Inflammatory macrophage treated with lipopolysaccharide for 4 hours (primary cell): ENCODE measurements at regions not wholly inside any gene's neighbourhood (a gene's known extent, or its start where the extent isn't known, plus 50 kb on each side); places are given as distances from the start of the nearest gene placed in this dataset.

Experiments
- DNase-seq: peaks from one replicate; pipeline ENCODE4 v3.0.0-alpha.2; 2020

GRCh38 chr9:107650995-107651394 lies 161.4 kb upstream of the KLF4 start:
- DNase-seq = no peak

GRCh38 chr9:107650321-107650720 lies 160.8 kb upstream of the KLF4 start:
- no peak for DNase-seq

DNA sequence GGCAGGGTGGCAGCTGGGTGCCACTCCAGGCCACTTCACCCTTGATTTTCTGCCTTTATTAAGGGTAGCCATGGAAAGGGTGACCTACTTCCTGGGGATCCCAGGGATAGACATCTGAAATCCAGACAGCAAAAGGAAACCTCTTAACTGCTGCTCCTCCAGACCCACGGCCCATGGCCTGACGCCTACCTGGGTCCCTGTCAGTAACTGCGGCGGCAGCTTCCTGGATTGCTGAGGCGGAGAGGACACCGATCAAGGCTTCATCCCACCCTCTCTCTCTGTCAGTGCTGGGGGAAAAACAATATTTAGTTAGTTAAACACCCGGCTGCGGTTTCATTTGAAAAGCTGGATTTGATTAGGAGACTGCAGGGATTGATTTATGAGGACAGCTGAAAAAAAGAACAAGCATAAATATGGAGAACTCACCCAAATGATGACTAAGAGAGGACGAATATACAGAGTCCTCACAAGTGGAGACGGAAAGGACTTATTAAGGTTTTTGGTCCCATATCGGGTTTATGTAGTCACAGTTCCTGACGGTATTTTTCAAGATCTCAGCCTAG lies 158.7 kb upstream of the KLF4 start:
- no peak for DNase-seq

- DNase-seq = no peak
These were observed 158.0 kb upstream of the KLF4 start for GRCh38 chr9:107647611-107648010.

GRCh38 chr9:107647141-107647540 lies 157.6 kb upstream of the KLF4 start:
- no peak for DNase-seq

- no peak for DNase-seq
These were observed 155.9 kb upstream of the KLF4 start for GRCh38 chr9:107645464-107645833.

DNA sequence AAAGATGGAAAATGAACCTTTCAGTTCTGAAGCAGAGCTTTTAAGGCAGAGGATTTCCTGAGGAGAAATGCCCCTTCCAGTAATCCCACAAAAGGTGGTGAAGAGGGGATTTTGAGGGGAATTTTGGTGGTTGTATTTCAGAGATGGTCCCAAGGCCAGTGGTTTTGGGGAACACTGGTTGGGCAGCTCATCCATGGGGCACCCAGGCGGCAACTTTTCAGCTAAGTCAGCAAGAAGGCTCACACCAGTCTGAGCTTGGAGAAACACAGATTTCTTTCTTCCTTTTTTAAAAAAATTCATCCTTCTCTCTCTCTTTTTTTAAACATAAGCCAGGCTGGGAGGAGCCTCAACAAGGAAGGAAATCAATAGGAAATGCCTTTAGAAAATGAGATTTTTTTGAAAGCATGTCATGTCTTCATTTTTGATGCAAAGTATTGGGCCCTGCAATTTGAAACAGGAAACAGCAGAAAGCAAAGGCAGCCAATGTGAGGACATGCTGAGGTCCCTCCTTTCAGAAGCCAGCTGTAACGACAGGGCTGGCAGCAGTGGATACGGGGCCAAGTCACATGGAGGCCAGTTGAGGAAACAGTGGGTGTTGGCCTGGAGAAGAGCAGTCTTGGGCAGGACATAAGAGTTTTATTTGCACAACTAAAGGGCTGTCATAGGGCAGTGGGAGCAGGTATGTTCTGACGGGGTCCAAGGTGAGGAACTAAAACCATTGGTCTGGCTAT lies 155.3 kb upstream of the KLF4 start:
- peak; percentile 79 for DNase-seq

GRCh38 chr9:107639426-107639825 lies 149.9 kb upstream of the KLF4 start:
- DNase-seq = no peak

GRCh38 chr9:107638521-107639310 lies 149.1 kb upstream of the KLF4 start:
- peak; percentile 82 for DNase-seq

DNA sequence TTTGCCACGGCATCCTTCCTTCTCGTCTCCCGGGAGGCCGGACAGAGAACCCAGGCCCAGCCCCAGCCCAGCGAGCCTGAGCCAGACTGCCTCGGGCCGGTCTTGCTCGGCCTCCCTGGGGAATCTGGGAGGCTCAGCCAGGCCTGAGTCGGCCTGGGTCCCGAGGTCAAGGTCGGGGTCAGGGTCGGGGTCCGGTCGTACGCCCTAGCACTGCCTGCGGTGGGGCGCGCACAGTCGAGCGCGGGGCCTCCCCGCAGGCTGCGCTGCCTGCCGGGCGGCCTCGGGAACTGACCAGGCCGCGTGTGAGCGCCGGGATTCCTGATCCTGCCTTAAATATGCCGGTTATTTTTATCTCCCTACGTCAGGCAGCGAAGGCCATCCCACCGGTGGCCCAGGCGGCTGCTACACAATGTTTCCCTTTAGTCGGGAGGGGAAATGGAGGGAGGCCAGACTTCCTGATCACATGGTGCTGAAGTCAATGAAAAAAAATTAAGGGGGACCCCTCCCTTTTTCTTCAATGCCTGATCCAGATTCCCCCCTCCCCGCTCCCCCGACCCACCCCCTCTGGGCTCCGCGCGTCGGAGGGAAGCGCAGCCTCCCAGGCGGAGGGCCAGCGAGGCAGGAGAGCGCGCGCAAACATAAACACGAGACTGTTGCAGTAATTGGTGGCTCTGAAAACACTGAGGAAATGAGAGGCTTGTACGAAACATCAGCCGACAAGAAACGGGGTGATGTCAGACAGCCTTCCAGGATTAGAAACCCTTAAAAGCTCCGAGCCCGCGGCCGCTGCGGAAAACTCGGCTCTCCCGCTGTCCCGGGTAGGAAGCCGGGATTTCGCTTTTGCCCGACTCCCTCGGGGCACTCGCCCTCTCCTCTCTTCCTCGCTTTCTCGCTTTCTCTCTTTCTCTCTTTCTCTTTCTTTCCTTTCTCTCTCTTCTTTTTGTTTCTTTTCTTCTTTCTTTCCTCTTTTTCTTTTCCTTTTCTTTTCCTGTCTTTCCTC lies 148.2 kb upstream of the KLF4 start:
- DNase-seq = peak; percentile 92

DNA sequence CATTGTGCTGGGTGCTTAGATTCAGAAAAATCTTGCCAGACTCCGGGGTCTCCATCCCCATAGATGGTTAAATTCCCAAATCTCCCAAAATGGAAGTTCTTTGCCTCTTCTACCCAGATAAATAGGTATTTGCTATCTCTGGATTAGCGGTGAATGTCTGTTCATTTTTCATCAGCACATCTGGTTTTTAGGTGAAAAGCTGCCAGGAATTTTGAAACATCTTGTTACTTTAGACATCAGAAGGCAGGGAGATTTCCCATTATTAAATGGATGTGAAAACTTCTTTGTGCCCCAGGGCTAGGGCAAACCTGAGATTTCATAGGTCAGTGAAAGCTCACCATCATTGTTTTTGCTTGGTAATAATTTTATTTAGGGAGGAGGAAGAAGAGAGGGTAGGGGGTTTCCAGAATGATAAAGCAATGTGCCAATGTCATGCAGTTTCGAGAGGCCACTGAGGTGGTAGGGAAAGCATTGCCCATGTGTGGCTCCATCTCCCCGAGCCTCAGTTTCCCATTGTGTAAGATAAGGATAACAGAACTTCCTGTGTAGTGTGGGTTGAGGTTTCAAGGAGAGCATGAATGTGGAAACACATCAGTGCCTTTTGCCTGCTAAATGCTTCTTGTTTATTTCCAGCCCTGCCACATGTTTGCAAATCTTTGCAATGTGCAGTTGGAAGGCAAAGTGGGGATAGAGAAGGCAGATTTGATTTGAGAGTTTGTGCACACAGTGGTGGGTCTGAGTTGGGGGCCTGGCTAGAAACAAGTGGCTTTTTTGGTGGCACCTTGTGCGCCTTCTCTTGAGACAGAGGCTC lies 147.2 kb upstream of the KLF4 start:
- DNase-seq = peak; percentile 57

DNA sequence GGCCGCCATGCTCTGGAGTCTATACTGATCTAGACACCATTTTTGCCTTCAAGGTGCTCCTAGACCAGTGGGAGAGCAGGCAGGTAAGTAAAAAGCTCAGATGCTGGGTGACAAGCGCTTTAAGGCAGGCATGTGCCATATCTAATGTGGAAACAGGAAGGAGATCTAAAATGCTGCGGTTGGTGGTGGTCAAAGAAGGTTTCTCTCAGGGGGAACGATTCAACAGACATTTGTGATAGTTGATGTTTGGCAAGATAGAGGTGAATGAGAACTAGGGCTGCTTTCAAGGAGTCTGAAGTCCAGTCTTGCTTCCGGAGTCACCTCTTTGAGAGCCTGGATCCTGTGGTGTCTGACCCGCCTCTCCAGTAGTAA lies 146.2 kb upstream of the KLF4 start:
- DNase-seq = no peak

- DNase-seq = no peak
These were observed 145.7 kb upstream of the KLF4 start for GRCh38 chr9:107635101-107635802.

- no peak for DNase-seq
These were observed 143.8 kb upstream of the KLF4 start for GRCh38 chr9:107633406-107633805.

DNA sequence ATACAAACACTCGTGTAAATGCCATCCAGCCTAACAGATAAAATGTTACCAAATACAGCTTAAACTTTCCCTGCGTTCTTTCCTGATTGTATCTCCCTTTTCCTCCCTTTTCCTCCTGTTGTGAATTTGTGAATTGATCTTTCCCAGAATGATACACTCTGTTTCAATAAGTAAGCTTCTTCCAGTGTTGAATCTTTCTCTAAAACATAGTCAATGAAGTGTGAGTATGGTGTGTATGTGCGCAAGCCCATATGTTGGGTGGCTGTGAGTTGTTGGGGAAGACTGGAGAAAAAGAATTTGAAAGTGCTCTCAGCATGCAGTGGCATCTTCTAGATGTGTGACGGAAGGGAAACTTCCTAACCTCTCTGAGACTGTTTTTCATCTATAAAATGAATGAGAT lies 143.1 kb upstream of the KLF4 start:
- no peak for DNase-seq

GRCh38 chr9:107632216-107632615 lies 142.6 kb upstream of the KLF4 start:
- no peak for DNase-seq

DNA sequence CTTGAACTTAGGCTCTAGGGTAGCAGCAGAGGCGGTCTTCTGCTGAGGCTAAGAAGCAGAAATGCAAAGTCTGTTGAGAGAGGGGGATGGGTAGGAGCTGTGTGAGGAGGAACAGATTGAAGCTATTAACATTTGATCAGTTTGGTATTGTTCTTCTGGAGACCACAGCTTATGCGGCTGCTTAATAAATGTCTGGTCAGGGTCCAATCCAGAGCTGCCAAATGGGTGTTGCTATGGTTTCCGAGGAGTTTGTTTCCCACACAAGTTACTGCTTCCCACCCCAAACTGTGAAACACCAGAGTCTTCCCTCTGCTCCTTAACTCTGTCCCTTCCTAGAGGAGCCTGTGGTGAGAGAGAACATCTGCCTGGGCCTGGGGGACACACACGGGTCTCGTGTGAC lies 142.2 kb upstream of the KLF4 start:
- DNase-seq = no peak

DNA sequence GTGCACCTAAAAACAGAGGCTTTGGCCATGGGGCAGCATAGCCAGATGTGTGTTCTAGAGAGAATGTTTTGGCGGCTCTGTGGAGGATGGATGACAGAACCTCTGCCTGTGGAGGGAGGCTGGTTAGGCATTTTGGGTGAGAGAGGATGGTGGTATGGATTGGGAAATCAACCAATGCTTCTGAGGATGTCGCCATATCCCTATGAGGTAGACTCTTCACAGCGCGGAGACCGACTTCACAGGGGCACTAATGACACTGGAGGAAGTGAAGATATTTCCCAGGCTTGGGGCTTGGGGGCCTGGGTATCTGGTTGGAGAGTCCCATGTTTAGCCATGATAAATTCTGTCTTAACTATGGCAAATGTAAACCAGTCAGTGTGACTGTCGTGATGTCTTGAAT lies 140.6 kb upstream of the KLF4 start:
- DNase-seq = peak; percentile 24

DNA sequence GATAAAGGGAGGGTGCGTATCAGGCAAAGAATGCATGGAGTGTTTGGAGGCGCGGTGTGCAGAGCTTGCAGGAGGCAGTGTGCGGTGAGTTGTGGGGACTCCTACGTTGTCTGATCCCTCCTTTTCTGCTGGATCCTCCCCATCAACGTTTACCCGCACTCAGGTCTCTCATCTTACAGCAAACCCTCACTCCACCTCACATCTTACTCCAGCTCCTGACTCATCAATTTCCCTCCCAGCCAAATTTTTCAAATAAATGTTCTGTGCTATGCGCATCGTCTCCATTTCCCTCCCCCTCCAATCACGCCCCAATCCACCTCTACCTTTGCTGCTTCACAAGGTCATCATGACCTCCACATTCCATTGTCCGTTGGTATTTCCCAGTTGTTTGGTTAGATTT lies 138.9 kb upstream of the KLF4 start:
- DNase-seq = no peak

DNA sequence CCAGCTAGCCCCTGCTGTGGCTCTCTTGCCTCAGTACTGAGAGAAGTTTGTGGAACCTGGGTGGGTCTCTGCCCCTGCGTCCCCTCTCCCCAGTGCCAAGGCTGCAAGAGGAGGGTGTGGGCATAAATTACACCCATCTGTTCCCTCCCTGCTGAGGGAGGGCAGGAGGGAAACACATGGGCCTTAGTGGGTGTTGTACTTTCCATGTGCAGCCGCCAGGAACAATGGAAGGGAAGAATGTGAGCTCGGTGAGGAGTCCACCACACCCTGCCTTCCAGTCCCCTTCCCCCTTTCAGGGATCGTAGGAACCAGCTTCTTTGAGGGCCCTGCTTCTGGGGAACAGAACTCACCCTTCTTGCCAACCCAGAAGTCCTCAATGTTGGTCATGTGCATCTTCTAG lies 138.2 kb upstream of the KLF4 start:
- no peak for DNase-seq

DNA sequence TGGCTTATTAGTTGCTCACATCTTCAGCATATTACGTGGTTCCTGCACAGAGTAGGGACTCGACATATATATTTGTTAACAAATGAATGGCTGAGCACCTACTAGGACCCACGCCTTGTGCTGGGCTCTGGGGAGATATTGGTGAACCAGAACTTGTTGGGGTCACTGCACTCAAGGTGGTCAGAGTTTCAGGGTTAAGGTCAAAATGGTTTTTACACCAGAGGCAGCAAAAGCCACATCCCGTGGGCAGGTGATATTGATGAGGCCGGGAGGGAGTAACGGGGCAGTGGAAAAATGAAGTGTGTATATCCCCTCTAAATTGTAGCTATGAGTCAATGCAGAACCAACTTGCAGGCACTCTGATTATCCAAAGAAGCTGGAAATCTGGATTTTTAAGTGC lies 136.5 kb upstream of the KLF4 start:
- DNase-seq = no peak
